KMS-11 (cell line): ENCODE measurements at regions not wholly inside any gene's neighbourhood (a gene's known extent, or its start where the extent isn't known, plus 50 kb on each side); places are given as distances from the start of the nearest gene placed in this dataset.

Experiments
- H2AFZ ChIP-seq: fragments of 200-600 bp; sonication (generic); 2 replicates; pipeline ENCODE4 v1.6.1; 2016; ENCODE audit warnings: antibody characterized with exemption, mixed run types, low read depth
- H3K27ac ChIP-seq: fragments of 200-600 bp; sonication (generic); 2 replicates; pipeline ENCODE4 v1.6.1; 2016; ENCODE audit warnings: mild to moderate bottlenecking, mixed run types
- H3K27me3 ChIP-seq: fragments of 200-600 bp; sonication (generic); 2 replicates; pipeline ENCODE4 v1.6.1; 2017; ENCODE audit warnings: mild to moderate bottlenecking, low read depth, mixed run types, moderate library complexity; ENCODE audit not compliant: insufficient read depth
- H3K36me3 ChIP-seq: fragments of 200-600 bp; sonication (generic); 2 replicates; pipeline ENCODE4 v1.6.1; 2017; ENCODE audit warnings: mild to moderate bottlenecking, mixed run types; ENCODE audit not compliant: insufficient read depth
- H3K4me1 ChIP-seq: fragments of 200-600 bp; sonication (generic); 2 replicates; pipeline ENCODE4 v1.6.1; 2016; ENCODE audit warnings: mild to moderate bottlenecking, low read depth, mixed run types; ENCODE audit not compliant: poor library complexity, severe bottlenecking
- H3K4me2 ChIP-seq: fragments of 200-600 bp; sonication (generic); 2 replicates; pipeline ENCODE4 v1.7.0; 2016; ENCODE audit warnings: mild to moderate bottlenecking, mixed run types
- H3K4me3 ChIP-seq: fragments of 200-600 bp; sonication (generic); IDR thresholded peaks from 2 replicates; pipeline ENCODE4 v1.6.1; 2017; ENCODE audit warnings: low read depth, low read length, mixed read lengths; ENCODE audit not compliant: insufficient read depth
- H3K79me2 ChIP-seq: fragments of 200-600 bp; sonication (generic); 2 replicates; pipeline ENCODE4 v1.6.1; 2016; ENCODE audit warnings: low read depth, mixed run types; ENCODE audit not compliant: insufficient read depth
- H3K9ac ChIP-seq: fragments of 200-600 bp; sonication (generic); 2 replicates; pipeline ENCODE4 v1.6.1; 2016; ENCODE audit warnings: mild to moderate bottlenecking, mixed run types
- H4K20me1 ChIP-seq: fragments of 200-600 bp; sonication (generic); 2 replicates; pipeline ENCODE4 v1.6.1; 2016; ENCODE audit warnings: mild to moderate bottlenecking, mixed run types; ENCODE audit not compliant: insufficient read depth
- TF ChIP-seq, protein P1 (sequence below): fragments of 200-600 bp; sonication (generic); conservative IDR thresholded peaks from 2 replicates; pipeline ENCODE4 v1.6.1; 2017; ENCODE audit warnings: low read depth, mild to moderate bottlenecking, antibody characterized with exemption, low read length, moderate library complexity, mixed read lengths

DNA sequence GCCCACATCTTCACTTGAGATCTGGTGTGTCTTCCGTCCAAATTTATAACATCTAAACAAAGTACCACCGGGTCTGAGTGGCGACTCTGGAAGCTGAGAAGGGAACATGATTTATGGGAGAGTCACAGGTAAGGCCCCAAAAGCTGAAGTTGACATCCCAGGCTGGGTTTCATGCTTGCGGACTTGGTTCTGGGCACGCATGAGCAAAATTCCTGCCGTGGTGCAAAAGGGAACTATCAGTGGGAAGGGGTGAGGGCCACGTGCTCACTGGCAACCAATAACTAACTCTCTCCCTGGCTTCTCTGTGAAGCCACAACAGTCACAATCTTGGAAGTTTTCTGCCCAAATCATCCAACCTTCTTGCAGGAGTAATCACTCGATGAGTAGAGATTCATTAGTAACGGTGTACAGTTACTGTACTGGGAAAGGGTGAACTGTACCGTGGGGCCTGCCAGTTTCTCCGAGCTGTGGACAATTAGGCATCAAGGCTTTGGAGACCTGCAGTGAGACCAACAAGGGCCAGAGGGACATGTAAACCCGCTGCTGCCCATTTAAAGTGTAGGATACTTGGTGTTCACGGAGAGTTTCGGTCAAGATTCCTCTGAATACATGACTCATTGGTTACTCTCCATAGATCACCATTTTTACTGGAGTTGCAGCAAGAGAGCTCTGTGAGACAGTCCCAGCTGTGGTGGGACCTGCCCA is 69.4 kb upstream of the ASB18 start:
- H3K4me3 ChIP-seq: no peak overlapping the region
- no peak overlapping the region for H3K27ac ChIP-seq
- H3K27me3 ChIP-seq: no peaks in the 10 kb centered on the region

DNA sequence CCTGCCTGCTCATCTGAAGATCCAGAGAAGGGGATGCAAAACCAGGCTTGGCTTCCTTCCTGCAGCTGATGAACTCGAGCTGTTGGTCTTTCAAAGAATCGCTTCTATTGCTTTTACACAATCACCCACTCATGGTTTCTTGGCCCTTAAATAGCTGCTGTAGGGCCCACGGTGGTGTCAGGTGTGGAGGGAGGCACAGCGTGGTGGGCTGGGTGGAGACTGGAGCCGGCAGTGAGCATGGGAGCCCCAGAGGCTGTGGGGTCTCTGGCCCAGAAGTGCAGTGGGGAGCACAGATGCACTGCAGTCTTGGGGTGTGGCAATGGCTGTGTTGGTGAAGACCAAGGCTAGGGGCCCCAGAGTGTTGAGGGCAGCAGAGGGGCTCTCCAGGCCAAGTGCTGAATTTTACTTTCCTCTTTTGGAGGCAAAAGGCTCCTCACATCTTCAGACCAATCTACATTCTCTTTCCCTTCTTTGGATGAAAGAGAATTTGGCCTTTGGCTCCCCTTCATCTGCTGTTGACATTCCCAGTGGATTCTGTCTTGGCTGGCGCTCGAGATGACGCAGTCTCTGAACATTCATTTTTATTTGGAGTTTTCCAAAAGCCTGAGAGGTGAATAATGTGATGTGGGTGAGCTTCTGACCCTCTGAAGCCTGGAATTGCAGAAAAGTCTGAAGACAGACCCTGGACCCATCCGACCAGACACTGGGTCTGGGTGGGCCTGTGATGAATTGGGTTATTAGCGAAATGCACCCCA is 70.1 kb upstream of the ASB18 start:
- no peaks in the 10 kb centered on the region for H3K27me3 ChIP-seq
- no peak overlapping the region for H3K4me3 ChIP-seq

More for the DNA sequence above, 69.4 kb upstream of the ASB18 start:
- Histone ChIP-seq H3K9ac (no peak overlapping the region), H3K36me3 (no peaks in the 10 kb centered on the region), H3K4me2 (no peak overlapping the region), H2AFZ (no peak overlapping the region), H4K20me1 (no peaks in the 10 kb centered on the region), H3K4me1 (no peaks in the 10 kb centered on the region), H3K79me2 (no peaks in the 10 kb centered on the region)
- TF ChIP-seq, protein P1, sequence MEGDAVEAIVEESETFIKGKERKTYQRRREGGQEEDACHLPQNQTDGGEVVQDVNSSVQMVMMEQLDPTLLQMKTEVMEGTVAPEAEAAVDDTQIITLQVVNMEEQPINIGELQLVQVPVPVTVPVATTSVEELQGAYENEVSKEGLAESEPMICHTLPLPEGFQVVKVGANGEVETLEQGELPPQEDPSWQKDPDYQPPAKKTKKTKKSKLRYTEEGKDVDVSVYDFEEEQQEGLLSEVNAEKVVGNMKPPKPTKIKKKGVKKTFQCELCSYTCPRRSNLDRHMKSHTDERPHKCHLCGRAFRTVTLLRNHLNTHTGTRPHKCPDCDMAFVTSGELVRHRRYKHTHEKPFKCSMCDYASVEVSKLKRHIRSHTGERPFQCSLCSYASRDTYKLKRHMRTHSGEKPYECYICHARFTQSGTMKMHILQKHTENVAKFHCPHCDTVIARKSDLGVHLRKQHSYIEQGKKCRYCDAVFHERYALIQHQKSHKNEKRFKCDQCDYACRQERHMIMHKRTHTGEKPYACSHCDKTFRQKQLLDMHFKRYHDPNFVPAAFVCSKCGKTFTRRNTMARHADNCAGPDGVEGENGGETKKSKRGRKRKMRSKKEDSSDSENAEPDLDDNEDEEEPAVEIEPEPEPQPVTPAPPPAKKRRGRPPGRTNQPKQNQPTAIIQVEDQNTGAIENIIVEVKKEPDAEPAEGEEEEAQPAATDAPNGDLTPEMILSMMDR: no peak

DNA sequence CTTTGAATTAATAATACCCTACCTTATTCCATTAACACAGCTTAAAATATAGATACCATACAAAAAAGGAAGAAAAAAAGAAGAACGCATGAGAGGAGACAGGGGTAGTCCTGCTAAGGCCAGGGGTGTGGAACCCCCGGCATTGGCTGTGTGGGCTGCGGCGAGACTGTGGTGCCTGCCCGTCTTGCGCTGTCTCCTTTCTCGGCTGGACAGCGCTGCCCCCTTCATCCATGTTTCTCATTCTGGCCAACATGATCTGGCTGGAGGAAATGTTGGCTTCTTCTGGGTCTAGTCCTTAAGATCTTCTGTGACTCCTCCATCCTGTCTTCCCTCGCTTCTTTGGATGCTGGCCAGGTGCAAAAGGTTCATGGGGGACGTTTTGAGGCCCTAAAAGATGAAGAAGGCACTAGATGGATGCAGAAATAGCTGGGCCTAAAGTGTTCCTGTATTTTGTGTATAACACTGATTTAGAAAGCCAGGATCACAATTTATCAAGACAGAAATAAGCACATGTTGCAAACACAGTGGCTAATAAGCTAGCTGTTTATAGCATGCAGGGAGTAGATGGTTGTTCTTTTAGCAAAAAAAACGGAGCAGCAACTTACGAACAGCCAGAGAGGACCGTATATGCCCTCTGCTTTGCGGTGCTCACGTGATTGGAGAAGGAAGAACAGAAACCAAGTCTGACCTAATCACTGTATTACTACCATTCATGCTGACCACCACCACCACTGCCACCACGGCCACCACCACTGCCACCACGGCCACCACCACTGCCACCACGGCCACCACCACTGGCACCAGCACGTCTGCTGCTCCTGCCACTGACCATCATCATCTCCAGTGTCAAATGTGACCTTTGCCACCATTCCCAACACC is 71.7 kb upstream of the ASB18 start:
- H4K20me1 ChIP-seq: no peaks in the 10 kb centered on the region
- H3K27ac ChIP-seq: no peak overlapping the region
- no peak overlapping the region for H3K4me2 ChIP-seq
- no peak overlapping the region for H3K4me3 ChIP-seq
- no peaks in the 10 kb centered on the region for H3K27me3 ChIP-seq
- H3K9ac ChIP-seq: no peak overlapping the region
- no peaks in the 10 kb centered on the region for H3K36me3 ChIP-seq
- no peaks in the 10 kb centered on the region for H3K4me1 ChIP-seq
- H3K79me2 ChIP-seq: no peaks in the 10 kb centered on the region
- no peak overlapping the region for H2AFZ ChIP-seq
- TF ChIP-seq, protein P1: no peak

More for the DNA sequence above, 70.1 kb upstream of the ASB18 start:
- no peak overlapping the region for H2AFZ ChIP-seq
- H4K20me1 ChIP-seq: no peaks in the 10 kb centered on the region
- H3K4me1 ChIP-seq: no peaks in the 10 kb centered on the region
- no peak overlapping the region for H3K4me2 ChIP-seq
- no peaks in the 10 kb centered on the region for H3K79me2 ChIP-seq
- no peaks in the 10 kb centered on the region for H3K36me3 ChIP-seq
- H3K9ac ChIP-seq: no peak overlapping the region
- no peak overlapping the region for H3K27ac ChIP-seq
- TF ChIP-seq, protein P1: no peak

DNA sequence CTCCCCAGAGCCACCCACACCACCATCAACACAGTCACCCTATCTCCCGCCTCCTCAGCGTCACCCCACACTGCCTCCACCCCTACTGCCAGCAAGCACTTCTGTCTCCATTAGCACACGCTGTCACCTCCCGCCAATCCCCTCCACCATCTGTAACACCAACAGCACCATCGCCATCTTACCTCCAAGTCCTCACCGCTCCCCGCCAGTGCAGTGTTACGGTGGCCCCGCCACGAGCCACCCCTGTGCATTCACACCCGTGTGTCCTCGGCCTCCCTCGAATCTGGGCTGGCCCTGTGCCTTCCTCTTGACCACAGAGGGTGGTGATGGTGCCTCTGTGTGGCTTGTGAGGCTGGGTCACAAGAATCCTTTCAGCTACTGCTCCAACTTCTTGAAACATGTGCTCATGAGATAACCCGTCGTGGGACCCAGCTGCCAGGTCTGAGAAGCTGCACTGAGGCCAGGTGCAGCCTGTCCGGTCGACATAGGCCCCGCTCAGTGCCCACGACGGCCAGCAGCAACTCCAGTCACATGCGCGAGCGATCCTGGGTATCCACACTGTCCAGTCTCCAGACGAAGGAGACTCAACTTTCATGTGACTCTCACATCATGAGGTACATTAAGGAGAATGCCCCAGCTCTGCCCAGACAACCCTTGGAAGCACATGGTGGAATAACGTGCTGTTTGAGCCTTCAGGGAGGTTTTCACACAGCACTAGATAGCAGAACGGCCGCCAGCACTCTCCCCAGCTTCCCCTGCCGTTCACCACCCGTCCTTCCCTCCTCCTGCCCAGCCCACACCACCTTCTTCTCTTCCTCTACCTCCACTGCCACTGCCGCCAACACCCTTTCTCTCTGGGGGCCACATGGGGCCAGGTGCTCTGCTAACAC is 72.6 kb upstream of the ASB18 start:
- Histone ChIP-seq H2AFZ (no peak overlapping the region), H3K79me2 (no peaks in the 10 kb centered on the region)

More for the DNA sequence above, 72.6 kb upstream of the ASB18 start:
- H3K36me3 ChIP-seq: no peaks in the 10 kb centered on the region
- TF ChIP-seq, protein P1: no peak
- H3K4me2 ChIP-seq: no peak overlapping the region
- H3K4me3 ChIP-seq: no peak overlapping the region
- H3K27ac ChIP-seq: no peak overlapping the region
- no peaks in the 10 kb centered on the region for H3K4me1 ChIP-seq
- no peak overlapping the region for H3K9ac ChIP-seq
- H4K20me1 ChIP-seq: no peaks in the 10 kb centered on the region
- no peaks in the 10 kb centered on the region for H3K27me3 ChIP-seq
